H4 (cell line): ENCODE measurements at regions not wholly inside any gene's neighbourhood (a gene's known extent, or its start where the extent isn't known, plus 50 kb on each side); places are given as distances from the start of the nearest gene placed in this dataset.

Source experiments
- DNase-seq: peaks from one replicate; pipeline ENCODE4 v3.0.0-alpha.2; 2015; ENCODE audit warnings: low spot score

DNA sequence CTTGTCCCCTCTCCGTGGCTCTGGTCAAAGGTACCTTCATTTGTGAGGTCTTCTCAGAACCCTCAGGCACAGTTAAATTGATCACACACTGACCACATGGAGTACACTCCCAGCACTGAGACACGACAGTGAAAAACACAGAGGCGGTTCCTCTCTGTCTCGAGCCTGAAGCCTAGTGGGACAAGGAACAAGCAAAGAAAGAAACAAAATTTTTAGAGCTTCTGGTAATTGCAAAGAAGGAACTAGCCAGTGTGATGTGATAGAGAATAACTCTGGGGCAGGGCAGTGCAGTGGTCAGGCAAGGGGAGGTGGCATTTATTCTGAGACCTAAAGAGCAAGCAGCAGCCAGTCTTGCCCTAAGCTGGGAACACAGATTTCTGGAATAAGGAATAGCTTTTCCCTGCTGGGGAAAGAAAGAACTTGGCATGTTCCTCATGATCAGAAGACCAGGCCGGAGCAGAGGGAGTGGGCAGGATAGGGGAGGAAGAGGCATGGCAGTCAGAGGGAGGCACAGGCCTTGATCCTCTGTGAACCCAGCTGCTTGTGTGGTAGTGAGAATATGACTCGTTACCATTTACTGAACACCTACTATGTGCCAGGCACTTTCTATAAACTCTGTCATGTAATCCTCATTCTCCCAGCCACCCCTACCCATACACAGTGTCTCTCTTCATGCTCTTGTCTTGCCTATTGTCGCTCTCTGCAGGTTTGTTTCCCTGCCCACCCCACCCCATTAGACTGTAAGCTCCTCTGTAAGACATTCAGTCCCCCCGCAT lies 262.3 kb upstream of the HES1 start:
- no peak for DNase-seq

DNA sequence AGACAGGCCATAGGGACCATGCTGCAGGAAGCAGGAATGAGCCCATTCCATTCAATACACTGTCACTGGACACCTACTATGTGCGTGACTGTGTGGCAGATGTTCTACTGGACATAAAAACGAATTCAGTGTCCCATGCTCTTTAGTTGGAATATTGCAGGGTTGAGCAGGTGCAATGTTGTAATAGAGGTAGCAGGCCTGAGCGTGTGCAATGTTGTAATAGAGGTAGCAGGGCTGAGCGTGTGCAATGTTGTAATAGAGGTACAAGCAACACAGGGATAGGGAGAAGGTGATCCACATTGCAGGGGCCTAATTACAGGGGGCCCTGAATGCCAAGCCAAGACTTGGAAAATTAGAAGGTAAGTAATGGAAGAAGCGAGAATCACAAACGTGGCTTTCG lies 261.4 kb upstream of the HES1 start:
- DNase-seq = no peak

DNA sequence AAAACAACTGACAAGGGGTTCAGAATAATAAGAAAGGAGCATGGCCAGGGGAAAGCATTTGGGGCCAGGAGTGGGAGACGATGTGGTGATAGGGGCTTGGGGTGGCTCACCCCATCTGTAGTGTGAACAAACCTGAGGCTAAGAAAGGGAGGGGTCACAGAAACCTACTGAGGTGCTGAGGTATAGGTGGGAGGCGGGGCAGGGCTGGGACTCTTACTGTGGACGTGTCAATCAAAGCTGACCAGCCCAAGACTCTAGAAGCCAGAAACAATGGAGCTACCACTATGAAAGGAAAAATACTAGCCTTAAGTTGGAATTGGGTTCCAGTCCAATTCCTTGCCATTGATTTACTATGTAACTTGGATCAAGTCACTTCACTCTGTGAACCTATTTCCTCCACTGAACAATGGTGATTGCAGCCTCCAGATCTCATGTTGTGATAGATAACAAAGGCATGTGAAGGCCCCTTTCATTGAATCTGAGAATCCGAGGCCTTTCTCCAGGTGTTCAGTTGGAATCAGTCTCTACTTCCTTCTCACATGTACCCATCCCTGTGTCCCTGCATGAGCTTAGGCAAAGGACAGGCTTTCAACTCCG lies 260.9 kb upstream of the HES1 start:
- DNase-seq = no peak

DNA sequence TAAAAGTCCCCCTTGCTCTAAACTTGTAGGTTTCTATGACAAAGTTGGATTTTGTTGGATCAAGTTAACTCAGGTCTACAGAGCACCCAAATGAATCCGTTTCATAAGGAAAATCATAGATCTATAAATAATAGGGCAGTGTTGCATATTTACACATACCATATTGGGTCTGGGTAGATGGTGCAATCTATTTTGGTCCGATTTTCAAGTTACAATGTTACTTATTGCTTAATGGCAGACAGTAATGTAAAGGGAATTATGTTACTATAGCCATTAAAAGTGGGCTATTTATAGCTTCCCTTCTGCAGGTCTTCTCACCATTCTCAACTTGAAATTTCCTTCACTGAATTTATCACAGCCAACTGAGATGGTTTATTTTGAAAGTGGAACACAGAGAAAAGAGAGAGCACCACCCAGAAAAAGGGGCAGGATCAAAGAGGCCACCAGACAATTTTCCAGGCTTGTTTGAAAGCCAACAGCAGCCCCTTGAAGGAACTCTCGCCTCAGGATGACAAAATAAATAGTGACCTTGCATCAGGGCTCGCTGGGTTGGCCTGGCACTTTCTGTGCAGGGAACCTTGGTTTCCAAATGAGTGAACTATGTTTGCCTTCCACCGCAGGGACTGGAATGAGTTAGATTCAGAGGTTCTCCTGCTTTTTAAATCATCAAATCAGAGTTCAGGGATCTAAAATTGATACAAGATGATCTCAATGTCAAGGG lies 260.2 kb upstream of the HES1 start:
- DNase-seq = no peak

DNA sequence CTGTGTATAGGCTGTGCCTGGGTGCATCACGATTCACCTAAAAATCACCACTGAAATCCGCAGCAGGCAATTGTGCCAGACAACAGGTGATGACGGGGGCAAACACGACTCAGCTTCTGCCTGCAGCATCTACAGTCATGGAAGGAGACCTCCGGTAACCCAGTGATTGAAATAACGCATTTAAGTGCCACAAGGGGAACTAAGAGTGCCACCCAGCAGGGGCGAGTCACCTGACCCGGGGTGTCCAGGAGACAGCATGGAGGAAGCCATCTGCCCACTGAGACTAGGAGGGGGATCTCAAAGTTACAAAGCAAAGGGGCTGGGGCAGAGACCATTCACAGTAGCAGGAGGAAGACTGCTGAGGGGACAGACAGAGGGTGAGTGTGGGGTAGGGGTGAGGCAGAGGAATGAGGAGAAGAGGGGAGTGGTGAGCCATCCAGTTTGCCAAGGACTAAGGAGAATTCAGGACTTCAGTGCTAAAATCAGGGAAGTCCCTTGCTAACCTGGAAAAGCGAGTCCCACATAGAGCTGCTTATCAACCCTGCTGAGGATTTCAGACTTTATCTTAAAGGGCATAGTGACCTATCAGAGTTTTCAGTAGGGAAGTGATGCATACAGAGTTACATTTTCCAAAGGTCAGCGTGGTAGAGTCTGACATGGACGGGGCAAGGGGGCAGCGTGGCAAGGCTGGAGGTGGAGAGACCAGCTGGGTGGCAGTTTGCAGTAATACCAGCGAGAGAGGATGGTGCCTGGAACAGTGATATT lies 256.7 kb upstream of the HES1 start:
- DNase-seq = no peak

DNA sequence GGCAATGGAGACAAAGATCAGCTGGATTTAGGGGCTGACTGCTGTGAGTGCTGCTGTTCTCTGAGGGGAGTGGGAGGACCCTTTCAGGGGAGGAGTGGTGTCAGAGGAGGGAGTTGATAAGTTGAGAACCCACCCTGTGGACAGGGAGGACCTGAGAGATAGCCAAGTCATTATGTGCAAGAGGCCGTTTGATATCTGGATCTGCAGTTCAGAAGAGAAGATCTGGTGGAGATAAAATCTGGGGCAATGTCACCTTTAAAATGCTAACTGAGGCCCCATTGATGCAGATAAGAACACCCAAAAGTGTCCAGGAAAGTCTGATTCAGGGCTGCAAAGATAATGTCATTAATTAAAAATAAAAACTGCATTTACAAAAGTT lies 256.1 kb upstream of the HES1 start:
- DNase-seq = no peak

DNA sequence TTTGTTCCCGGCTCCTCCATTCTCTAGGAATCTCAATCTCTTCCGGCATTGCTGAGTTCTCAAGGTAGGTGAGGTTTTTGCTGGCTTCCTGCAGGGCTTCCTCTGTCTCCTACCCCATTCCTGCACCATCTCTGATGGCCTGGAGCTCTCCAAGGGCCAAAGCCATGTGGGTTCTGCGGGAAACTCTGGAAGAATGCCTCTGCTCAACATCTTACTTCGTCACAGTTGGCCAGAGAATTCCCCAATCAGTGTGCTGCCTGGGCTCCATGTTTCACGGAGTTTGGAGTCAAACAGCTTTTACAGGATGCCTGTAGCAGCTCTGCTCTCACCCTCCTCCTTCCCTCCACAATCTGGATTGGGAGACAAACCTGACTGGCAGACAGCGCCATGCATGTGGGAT lies 253.9 kb upstream of the HES1 start:
- no peak for DNase-seq

DNA sequence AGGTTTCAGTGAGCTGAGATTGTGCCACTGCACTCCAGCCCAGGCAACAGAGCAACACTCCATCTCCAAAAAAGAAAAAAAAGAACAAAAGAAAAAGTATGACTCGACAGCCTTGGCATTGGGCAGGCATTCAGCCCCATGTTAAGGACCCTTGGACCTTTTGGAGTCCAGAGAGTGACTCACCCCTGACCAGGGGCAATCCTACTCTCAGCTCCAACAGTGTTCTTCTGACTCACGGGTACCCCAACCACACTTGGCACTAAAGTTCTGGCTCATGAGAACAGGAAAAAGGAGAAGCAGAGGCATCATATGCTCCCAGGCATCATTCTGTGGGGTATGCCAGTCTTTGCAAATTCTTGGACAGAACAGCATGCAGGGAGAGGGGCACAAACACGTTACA lies 252.4 kb upstream of the HES1 start:
- DNase-seq = no peak

DNA sequence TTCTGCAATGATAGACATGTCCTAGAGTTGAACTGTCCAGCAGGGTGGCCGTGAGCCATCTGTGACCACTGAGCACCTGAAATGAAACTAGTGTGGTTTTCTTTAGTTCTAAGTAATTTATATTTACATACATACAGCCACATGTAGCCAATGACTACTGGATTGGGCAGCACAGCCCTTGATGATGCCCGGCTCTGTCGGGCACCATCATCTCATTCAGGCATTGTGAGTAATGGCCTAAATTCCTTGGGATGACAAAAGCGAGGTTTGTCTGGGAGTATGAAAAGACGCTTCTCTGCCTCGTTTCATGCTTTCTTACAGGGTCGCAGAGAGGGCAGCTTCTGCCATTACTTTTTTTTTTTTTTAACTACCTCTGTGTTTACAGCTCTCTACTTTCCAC lies 251.9 kb upstream of the HES1 start:
- no peak for DNase-seq

DNA sequence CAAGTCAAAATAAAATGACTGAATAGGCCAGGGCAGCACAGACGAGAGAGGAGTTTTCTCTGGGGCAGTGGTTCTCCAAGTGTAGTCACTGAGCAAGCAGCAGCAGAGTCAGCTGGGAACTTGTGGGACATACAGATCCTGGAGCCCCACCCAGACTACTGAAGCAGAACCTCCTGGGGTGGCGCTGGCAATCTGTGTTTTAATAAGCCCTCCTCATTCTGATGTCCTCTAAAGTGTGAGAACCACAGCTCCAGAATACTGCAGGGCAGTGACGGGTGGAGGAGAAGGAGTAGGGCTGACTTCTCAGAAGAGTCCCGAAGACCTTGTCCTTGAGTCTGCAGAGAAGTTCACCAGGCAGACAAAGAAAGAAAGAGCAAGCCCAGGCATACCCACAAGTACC lies 251.3 kb upstream of the HES1 start:
- no peak for DNase-seq

DNA sequence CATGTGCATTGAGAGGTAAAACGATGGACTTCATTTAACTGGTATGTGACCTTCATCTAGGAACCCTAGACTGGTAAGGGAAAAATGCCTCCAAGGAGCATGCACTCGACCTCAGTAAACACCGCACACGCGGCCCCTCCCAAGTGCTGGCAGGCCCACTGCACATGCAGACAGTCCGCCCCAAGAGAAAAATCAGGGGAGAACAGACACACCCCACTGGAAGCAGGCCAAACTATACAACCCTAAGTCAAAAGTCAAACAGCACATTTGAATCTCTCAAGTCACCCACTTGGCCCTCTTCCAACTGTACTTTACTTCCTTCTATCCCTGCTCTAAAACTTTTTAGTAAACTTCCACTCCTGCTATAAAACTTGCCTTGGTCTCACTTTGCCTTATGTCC lies 250.1 kb upstream of the HES1 start:
- no peak for DNase-seq

DNA sequence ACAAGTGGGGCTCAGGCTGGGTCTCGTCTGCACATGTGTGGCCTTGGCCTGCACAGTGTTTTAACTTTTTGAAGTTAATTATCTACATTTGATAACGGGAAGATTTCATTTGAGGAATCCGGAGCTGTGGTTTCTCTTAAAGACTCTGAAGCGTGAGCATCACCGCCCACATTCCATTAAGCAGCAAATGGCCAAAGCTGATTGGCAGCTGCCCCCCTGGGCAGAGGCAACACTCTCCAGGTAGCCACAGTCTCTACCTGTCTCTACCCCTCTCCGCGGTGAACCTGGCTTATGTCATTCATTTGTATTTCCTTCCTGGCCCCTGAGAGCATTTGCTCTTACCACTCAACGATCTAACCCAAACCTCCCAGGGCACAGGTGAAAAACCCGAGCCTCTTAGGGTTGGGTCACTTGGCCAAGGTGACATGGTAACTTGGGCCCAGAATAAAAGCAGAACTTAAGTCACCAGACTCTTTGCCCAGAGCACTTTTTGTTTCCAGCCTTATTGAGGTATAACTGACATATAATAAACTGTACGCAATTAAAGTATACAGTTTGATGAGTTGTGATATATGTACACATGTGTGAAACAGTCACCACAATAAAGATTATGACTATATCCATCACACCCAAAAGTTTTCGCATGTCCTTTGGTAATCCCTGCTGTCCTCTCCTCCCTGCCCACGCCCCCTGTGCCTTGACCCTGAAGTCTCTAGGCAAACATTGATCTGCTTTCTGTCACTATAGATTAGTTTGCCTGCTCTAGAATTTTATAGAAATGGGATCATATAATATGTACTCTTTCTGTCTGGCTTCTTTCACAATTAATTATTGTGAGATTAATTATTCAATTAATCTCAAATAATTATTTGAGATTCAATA lies 245.7 kb upstream of the HES1 start:
- DNase-seq = no peak

DNA sequence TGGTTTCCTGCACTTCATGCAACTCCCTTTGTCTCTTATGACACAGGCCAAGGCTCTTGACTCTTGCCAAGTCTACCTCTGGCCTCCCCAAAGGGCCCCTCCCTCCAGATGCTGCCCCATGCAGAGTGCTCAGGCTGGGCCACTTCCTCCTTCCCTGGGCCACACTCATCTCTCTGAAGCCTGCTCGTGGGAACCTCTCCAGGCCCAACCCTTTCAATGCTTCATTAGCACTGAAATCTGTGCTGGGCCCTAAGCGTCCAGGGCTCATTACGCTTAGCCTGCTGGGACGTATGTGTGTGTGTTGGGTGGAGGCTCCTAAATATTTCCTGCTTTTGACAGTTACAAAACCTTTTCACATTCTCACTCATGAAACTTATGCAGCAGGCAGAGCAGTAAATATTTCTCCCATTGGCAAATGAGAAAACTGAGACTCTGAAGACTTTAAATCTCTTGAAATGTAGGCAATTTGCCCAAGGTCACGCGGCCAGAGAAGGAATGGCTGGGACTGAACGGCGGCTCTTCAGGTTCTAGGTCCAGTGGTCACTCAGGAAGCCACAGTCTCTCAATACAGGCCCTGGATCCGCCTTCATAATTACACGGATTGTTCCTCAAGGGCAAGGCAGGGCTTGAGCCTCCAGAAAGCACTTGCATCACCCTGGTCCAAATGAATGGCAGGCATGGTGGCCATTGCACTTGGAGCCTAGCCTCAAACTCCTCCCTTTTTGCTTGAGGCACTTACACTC lies 241.7 kb upstream of the HES1 start:
- DNase-seq = no peak

DNA sequence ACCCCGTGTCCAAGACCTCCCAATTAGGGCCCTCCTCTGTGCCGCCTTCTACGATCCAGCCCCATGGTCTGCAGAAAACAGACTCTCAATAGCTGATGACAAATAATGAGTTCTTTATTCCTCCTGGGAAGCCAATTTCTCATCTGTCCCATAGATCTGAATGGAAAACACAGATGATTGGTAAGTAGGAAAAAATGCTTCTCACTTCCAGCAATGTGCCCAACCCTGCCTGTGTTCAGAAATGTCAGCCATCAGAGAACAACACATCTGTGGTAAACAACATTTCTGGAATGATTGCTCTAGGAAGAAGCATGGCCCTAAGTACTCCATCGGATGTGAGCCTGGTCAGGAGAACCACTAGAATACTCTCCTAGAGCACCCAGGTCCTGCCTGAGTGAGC lies 240.5 kb upstream of the HES1 start:
- DNase-seq = no peak

DNA sequence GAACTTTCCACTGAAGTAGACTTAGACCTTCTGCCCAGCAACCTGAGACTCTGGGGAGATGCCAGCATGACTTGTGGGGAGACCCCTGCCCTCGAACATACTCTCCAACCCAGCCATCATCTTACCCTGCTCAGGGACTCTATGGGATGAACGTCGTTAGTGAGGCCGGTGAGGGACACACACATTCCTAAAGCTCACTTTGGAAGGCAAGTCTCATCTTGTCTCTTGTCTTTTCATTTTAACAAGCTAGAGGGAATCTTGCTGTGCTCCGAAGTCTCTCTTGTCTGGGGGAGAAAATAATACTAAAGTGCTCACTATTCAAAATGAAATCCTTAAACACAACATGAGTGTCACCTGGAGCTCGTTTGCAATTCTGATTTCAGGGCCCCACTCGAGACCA lies 239.5 kb upstream of the HES1 start:
- no peak for DNase-seq

DNA sequence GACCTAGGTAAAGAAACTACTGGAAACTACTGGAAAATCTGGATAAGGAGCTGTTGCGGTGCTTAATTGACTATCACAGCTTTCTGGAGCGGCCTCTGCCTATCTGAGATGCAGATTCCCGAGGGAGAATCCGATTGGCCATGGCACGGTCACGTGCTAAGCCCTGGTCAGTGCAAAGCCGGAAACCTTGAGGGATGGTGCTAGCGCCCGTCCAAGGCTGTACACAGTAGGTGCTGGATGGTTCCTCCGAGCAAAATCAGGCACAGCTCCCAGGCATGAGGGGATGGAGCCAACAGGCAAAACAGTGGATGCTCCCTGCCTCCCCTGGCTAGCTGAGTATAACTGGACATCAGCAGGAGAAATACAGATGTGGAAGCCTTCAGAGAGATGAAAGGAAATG lies 238.7 kb upstream of the HES1 start:
- DNase-seq = no peak

DNA sequence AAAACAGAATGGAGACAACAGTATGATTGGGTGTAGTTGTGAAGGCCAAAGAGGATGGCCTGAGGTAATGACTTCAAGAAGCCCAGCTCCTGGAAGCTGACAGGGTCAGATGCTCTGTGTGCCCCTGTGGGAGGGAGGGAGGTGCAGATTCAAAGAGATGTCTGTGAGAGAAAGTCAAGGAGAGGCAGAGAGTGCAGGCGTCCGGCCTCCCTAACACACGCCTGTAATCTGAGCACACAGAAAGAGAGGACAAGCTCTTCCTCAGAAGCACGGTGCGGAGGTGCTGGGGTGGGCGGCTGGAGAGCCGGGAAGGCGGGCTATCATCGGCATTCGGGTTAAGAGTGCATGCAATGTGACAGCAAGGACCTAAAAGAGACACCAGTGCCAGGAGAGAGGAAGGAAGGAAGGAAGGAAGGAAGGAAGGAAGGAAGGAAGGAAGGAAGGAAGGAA lies 238.2 kb upstream of the HES1 start:
- DNase-seq = no peak

DNA sequence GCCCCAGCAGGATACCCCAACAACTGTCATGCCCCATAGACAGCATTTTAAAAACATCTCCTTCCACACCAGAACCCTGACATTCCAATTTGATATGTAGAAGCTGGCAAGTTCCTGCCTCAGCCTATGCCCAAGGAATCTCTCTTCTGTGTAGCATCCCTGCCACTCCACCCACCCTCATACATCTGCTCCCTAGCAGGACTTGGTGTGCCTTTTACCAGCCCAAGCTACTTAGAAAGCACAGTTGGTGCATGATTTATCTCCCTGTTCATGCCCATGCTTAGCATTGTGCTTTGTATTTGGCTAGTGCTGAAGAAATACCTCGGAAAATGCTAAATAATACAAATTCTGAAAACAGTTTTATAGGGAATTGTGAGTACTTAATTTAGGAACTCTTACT lies 236.9 kb upstream of the HES1 start:
- no peak for DNase-seq

DNA sequence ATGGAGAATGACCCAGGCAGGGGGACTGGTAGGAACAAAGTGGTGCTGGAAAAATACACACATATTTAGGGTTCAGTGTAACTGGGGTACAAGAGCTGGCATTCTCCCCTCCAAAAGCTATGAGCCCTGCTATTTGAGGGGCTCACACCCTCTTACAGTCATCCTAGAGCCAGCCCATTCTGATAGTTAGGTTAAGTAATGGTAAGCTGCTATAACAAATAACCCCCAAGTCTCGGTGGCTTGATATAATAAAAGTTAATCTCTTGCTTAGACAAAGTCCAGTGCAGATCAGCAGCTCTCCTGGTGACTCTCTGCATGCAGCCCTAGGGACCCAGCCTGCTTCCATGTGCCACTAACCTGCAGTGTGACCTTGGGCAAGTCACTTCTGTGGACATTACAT lies 234.9 kb upstream of the HES1 start:
- no peak for DNase-seq

DNA sequence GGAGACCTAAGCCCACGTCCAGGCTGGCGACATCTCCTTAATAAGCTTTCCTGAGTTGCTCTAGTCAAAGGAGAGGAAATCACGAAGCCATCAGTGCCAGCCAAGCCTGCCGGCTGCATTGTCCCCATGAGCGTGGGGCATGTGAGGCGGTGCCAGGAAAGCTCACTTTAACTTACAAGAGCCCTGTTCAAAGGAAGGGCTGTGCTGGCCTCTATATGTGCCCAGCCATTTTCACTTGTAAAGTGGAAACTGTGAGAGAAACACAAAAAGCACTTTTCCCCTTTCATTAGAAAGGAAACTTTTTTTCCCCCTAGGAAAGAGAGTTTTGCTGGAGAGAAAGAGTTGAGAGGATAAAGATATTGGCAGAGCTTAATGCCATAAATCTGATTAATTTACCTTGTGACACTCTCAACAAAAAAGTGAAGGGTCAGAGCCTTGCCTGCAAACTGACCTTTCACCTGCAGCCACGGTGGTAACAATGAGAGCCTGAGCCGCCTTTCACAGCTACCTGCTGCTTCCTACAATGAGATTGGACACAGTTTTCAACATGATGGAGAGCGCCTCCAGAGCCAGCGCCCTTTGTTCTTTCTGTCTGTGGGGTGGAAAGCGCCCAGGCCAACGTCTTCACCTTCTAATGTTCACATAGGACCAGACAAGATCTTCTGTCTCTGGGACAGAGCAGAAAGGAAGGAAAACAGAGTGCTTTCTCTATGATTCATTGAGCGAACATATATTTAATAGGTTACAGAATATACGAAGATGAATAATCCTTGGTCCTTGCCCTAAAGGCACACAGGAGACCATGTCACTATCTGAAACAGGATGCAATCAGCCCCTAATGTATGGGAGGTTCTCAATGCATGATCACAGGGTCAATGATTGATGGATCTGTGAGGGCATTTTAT lies 233.1 kb upstream of the HES1 start:
- DNase-seq = no peak
